ENCODE measurements at regions not wholly inside any gene's neighbourhood (a gene's known extent, or its start where the extent isn't known, plus 50 kb on each side); places are given as distances from the start of the nearest gene placed in this dataset.

DNA sequence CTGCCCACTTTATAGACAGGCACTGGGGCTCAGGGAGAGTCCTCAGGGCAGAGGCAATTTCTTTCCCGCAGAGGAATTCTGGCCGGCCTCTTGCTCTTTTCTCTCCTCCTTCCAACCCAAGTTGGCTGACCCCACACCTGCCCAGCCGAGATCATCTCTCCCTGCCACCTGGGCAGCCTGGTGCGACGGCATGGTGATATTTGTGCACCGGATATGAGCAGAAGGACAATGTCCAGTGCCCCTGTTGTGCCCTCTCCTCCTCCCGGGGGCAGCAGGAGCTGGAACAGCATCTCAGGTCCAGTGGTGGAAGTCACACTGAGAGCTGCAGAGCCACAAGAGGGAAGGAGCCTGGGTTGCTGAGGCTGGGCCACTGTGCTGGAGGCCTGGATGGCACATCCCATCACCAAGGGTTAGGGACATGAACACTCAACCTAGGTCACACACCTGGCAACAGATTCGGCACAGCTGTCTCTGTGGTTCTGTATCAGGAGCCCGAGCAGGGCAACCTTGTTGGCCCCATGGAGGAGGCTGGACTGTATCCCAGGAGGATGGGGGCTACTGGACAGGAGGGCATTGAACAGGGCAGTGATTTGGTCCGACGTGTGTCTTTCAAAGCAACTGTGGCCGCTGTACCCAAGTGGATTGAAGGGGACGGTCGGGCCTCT, 57.7 kb upstream of the DIO3 start:
- TF ChIP-seq, protein P1, sequence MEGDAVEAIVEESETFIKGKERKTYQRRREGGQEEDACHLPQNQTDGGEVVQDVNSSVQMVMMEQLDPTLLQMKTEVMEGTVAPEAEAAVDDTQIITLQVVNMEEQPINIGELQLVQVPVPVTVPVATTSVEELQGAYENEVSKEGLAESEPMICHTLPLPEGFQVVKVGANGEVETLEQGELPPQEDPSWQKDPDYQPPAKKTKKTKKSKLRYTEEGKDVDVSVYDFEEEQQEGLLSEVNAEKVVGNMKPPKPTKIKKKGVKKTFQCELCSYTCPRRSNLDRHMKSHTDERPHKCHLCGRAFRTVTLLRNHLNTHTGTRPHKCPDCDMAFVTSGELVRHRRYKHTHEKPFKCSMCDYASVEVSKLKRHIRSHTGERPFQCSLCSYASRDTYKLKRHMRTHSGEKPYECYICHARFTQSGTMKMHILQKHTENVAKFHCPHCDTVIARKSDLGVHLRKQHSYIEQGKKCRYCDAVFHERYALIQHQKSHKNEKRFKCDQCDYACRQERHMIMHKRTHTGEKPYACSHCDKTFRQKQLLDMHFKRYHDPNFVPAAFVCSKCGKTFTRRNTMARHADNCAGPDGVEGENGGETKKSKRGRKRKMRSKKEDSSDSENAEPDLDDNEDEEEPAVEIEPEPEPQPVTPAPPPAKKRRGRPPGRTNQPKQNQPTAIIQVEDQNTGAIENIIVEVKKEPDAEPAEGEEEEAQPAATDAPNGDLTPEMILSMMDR (IDR thresholded peaks at IDR 0.05): no peak
- TF ChIP-seq ZFX (IDR thresholded peaks at IDR 0.05; ENCODE audit: borderline replicate concordance): no peak

All from 22Rv1 (cell line).